Stimulated activated CD4-positive, alpha-beta T cell treated with anti-CD3 and anti-CD28 coated beads, Interleukin-12 subunit alpha, Interleukin-12 subunit beta, amount 100 ng/mL, for 4 hours (primary cell): ENCODE measurements at regions not wholly inside any gene's neighbourhood (a gene's known extent, or its start where the extent isn't known, plus 50 kb on each side); places are given as distances from the start of the nearest gene placed in this dataset.

Experiments
- DNase-seq: peaks from one replicate; pipeline ENCODE4 v3.0.0-alpha.2; 2020

DNA sequence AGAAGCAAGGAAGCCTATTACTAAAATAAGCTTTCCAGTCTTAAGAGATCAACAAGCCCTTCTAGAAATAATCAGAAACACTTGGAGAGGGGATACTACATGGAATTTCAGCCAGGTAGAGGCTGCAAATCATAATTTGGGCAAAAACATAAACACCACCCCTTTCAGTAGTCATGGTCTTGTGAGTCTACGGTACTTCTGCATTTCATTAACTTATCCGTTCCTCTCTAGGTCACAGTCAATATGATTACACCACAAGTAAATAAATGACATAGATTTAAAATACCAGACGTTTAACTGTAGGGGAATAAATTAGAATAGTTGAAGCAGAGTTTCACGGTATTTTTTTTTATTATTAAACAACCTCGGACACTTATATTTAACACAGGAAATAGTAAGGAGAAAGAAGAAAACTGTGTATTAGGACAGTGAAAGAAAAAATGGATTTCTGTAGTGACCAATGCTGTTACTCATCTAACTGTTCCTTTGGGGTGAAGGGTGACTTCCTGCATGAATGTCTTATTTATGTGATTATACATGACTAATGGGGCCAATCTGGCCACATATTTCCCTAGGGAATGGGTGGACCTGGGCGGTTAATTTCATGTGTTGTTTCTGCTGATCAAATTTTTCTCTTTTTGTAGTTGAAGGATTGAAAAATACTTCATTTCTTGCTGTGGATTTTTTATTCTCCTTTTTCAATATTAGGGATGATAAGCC is 456.6 kb upstream of the UBE2E3 start:
- no peak for DNase-seq

DNA sequence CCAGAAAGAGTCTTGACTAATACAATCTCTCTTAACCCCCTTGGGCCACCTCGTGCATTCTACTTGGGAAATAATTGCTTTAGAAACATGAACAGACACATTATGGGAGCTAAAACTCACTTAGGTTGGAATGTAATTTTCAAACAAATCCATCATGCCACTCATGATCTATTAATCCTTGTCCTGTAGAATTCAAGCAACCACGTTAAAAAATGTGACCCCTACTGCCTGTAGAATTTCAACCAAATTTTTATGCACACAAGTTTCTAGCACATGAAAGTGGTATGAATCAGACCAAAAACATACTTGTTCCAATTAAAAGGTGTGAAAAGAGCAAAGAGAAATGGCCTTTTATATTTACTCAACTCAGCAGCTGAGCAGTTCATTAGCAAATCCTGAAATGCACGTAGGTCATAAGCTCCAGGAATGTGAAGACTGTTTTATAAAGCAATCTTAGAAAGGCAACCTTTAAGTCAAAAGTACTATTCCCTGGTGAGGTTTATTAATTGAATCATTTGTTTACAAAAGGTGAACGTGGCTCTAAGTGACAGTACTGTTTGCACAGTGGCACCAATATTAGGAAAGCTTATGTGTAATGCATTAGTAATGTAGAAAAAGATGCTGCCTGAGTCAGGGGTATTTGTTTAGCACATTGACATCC is 459.4 kb upstream of the UBE2E3 start:
- DNase-seq: no peak

DNA sequence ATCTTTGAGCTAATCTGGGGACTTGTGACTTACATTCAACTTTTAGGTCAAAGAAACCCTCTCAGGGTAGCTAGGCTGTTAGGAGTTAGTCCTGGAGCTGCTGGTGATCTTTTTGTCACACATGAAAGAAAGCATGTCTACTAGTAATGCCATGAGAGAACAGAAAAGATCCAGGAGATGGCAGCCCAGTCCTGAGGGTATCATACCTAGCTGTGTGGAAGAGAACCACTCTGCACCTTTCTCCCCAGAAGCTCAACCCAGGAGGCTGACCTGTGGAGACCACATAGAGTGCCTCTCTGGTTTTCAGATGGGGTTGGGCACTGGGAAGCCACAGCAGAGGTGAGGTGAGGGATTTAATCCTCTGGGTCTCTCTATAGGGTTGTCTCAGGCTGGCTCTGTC is 460.2 kb upstream of the UBE2E3 start:
- no peak for DNase-seq

DNA sequence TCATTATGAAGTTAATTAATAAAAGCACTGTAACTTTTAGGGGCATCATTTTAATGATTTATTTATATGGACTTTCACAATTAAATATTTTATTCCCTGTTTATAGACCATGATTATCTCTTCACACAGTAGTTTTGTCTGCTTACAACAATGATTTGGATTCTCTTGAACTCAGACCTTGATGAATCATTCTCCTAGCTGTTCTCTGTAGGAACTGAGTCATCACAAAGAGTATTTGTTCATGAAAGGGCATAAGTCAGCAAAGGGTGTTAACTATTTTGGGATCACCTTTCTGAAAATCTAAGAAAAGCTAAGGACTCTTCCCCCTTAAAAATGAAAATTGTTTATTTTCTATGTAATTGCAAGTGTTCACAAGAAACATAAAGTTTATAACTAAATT is 461.1 kb upstream of the UBE2E3 start:
- DNase-seq: no peak

DNA sequence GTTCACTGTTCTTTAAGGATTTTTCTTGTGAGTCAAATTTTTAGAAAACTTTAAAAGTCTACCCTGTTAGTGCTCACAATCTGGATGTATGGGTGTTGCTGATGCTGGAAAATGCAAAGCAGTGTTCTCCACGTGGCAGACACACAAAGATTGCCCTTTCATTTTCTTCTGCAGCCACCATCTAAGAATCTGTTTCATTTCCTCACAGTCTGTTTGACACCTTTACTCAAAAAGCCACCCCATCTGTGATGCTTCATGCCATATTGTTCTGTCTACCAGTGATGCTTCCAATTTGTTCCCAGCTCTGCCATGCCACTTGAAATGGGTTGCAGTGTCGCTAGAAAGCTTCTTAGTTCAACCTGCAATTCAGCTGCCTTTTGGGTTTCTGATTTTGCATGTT is 464.2 kb upstream of the UBE2E3 start:
- DNase-seq: no peak

DNA sequence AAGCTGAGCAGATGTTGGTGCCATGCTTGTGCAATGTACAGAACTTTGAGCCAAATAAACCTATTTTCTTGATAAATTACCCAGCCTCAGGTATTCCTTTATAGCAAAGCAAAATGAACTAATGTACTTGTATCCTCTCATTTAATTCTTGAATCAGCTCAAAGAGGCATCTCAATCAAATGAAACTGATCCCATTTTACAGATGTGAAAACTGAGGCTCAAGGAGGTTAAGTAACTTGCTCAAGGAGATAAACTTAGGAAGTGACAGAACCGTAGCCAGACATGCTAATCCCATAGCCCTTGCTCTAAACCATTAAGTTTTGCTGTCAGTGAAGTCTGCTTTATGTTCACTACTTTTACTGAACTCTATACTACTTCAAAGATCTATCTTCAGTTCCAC is 467.0 kb upstream of the UBE2E3 start:
- no peak for DNase-seq

DNA sequence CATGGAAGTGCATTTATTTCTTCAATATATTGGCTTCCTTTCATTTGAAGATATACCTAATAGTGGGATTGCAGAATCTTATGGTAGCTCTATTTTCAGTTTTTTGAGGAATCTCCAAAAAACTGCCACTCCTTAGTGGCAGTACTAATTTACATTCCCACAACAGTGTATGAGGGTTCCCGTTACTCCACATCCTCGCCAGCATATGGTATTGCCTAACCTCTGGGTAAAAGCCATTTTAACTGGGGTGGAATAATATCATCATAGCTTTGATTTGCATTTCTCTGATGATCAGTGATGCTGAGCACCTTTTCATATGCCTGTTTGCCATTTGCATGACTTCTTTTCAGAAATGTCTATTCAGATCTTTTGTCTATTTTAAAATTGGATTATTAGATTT is 471.9 kb upstream of the UBE2E3 start:
- no peak for DNase-seq

DNA sequence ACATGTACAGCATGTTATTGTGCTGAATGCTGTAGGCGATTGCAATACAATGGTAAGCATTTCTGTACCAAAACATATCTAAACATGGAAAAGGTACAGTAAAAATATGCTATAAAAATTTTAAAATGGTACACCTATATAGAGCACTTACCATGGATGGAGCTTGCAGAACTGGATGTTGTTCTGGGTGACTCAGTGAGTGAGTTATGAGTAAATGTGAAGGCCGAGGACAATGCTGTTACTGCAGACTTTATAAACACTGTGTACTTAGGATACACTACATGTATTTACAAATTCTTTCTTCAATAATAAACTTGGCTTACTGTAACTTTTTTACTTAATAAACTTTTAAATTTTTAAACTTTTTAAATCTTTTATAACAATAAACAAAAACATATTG is 473.4 kb upstream of the UBE2E3 start:
- no peak for DNase-seq

DNA sequence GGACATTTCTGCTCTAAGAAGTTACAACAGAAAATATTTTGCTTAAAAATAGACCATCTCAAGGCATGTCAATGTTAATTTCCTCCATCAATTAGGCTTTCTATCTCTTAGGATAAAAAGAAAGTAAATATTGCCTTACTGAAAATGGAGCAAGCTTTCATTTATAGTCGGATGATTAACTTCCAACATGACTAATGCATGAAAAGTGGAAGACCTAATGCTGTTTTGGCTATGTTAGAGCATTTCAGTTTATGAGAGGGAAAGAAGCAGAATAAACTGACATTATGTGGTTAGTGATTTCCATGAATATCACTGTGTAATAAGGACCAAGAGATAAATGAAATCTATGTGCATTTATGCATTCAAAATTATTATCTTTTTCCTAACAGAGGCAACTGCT is 475.2 kb upstream of the UBE2E3 start:
- no peak for DNase-seq

DNA sequence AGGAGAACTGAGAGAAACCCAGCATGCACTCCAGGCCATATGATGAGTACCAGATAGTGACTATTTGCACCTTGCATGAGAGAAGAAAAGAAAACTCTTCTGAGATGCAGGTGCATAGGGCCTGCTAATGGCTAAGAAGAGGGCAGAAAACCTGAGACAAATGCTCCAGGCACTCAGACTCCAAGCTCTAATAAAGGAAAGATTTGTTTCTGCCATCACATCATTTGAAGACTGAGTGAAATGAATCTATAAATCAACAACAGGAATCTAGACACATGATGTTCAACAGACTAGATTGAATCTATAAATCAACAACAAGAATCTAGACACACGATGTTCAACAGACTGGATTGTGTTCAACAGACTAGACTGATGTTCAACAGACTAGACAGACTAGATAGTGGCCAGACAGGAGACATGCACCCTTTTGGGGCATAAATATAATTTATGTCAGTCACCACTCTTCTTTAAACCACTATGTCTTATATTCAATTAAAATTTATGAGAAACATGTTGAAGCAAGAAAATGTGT is 482.7 kb upstream of the UBE2E3 start:
- no peak for DNase-seq

DNA sequence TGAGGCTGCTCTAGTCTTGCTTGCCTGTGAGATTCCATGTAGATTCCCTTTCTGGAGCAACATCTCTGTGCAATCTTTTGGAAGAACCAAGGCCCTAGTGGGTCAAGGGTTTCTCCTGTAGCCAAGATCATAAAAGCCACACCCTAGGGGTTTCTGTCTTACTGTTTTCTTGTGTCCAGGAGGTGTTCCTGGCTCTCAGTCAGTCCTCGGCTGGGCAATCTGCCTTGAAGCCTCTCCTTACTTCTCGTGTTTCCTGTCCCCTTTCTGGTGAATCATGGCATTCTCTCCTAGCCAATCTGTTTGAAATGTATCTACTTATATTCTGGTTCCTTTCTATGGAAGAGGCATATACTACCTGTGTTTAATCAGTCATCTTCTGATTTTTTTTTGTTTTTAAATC is 484.8 kb upstream of the UBE2E3 start:
- no peak for DNase-seq

DNA sequence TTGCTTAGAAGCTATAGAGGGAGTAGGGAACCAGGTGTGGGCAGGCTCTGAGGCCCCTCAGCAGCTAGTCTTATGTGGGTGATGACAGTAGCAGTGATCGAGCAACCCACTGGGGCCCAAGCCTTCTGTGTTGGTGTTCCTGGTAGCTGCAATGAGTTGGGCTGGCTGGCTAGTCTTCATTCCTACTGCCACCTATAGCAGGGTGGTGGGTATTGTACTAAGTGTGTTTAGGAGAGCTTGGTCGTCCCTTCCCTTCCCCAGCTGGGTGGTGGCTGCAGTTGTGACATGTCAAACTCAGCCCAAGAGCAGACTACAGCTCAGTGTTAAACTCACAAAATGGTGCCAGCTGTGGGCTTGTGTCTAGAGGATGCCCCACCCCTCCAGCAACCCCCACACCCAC is 486.1 kb upstream of the UBE2E3 start:
- DNase-seq: no peak

DNA sequence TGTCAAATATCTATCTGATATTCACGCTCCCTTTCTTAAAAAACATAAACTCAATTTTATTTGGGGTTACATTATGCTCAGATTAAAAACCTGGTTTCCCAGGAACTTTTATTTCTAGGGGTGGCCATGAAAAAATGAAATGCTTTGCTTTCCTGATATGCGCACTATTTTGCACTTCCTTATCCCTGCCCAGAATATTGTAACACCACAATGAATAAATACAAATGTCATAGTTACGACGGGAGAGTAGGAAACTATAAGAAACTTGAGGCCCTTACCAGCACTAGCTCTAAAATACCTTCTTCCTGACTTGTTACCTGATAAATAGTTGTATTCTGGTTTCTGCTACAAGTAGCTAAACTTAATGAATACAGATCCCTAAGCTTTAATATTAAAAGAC is 475.6 kb upstream of the CWC22 start:
- DNase-seq: no peak

DNA sequence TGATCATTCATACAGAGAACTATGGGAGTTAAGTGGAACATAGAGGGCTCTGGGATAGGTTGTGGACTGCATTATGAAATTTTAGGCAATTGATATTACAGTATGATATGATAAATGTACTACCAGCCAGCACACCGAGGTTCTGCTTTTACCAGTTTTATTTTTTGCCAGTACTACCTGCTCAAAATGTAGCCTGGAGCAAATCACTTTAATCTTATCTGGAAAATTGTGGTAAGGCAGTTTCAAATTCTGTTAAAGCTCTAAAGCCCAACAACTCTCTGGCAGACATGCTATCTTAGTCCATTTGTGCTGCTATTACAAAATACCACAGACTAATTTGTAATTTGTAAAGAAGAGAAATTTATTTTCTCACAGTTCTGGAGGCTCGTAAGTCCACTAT is 474.9 kb upstream of the CWC22 start:
- DNase-seq: no peak

DNA sequence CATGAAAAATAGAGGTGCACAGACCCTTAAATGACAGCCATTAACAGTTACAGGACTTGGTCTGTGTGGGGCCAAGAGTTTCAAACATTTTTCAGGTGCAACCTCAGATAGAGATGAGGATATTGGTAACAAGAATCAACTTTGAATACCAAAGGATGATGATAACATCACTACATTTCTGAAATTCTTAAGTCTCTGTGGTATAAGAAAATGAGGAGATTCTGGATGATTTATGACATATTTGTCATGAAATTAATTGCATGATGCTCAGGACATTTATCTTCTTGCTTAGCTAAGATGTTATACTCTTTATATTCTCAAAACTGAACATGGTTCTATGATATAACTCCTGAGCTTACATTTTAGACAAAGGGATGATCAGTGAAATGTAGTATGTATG is 471.8 kb upstream of the CWC22 start:
- no peak for DNase-seq

DNA sequence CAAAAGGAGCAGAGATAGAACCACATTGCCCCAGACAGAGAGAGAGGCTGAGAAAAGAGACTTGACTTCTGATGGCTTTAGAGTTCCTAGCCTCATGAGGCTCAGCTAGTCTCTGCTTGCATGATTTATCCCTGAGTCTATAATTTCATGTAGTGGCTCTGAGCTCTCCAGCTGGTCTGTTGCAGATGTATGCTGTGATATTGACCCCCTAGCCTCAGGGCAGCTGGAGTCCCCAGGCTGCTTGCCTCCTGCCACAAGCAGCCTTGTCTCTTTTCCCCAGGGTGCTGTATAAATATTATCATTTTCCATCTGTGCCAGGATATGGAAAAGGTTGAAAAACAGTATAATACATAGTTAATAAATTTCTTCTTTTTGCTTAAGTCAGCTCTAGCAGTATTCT is 467.6 kb upstream of the CWC22 start:
- no peak for DNase-seq

DNA sequence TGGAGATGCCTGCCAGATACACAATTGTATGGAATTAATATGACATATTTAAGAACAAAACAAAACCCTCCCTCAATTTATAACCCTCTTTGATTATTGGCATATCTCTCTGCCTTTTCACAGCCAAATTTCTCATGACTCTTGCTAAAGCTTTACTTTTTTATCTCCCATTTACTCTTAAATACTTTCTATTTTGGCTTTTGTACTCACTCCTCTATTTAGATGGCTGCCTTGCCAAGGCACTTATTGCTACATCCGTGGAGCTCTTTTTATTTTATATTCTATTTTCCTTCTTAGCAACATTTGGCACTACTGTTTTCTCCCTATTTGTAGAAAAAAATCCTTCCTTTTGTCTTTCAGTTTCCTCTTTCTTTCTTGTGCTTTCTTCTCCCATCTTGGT is 466.4 kb upstream of the CWC22 start:
- DNase-seq: no peak

DNA sequence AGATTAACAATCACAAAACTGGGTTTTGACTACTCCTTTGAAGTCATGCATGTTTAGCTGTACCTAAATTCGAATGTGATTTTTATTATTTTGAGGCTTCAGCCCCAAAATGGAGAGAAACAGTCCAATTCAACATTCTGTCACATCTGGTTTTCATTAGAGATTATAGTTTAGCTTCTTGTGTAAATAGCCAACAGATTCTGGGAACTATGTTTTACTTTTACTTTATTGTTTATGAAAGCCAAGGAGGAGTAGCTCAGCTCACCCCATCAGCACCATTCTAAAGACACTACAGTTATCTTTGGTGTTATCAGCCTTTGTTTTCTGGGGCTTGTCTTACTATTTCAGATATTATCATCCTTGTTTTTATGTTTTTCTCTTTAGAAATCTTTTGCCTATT is 465.0 kb upstream of the CWC22 start:
- DNase-seq: no peak

DNA sequence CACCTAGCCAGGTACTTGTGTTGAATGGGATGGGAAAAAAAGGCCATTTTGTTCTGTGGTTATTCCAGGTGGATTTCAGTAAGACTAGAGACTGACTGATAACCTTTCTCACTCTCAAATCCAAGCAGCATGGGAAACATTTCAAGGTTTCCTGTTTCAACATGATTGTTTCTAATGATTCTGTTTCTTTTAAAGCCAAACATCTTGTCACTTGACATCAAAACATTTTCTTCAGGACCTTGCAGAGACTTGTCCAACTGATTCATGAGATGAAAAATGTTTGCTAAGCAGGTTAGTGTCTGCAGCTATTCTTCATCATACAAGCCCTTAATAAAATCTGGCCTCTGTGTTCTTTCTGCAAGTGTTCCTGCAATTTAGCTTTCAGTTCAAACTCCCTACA is 456.5 kb upstream of the CWC22 start:
- no peak for DNase-seq

DNA sequence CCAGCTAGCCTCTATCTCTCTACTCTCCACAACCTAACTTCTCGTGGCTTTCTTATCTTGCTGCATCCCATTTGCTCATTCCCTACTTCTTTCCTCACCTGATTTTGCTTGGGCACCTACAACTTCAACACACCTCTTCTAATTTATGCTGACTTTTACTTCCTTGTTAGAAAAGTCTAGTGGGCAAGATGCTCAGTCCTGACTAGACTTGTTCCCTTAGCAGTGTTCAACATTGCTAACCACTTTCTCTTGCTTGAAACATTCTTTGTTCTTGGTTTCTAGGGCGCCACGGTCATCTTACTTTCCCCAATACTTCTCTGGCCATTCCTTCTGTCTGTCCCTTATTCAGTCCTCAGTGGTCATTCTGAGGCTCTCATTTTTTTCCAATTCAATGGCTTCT is 454.7 kb upstream of the CWC22 start:
- DNase-seq: no peak

DNA sequence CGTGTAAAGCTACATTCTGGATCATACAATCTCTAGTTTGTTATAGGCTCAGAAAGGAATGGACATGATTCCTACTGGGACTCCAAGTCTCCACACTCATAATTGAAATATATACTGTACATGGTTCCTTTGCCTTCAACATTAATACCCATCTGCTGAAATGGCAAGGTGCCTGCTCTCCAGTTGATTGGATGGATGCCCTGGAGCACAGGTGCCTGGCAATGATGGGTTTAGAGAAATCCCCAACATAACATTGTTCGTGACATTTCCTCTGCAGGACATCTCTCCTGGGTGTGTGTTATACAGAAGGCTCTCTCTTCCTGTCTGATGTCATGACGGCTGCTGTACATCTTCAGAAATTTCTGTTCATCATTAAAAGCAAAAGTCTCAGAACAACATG is 449.7 kb upstream of the CWC22 start:
- no peak for DNase-seq

DNA sequence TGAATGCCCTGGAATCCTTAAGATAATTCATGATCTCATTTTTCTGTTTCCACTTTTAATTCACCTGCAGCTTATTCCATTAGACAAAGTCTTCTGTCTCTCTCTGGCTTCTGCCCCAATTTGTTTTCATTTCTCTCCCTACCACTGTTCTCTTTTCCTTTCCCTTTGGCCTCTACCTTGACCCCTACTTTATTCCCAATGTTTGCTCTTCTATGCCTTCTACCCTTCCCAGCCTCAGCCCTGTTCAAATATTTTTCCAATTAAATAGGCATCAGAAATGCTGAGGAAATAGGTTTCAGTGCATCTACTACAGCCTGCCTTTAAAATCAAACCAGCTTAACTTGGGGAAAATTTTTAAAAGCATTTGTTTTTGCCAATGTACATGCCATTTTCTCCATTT is 443.7 kb upstream of the CWC22 start:
- DNase-seq: no peak

DNA sequence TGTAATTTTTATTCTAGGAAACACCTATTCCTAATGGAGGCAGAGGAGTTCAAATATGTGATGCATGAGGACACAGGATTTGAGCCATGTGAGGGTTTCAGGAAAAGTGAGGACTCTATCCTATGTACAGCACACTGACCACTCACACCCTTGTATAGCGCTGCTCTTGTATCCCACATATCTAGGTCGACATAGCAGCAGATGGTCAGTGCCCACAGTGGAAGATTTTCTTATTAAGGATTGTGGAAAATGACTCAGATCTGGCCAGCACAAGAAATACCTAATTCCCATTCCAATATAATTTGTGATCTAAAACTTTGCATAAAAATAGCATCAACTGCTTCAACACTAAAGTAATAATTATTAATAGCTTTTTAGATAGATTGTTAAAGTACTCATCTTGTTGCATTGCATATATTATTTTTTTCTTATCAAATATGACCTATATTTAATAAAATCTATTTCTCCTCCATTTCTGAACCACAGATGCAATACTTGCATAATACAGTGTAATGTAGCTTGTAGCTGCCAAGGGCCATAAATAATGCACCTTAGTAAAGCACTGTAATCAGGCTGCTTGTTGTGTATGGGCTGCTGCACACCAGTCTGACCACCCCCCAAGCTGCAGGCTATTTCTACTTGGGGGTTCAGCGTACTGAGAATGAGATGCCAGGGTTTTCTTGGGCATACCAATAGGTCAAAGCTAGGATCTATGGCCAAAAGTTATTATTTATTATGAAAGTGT is 442.2 kb upstream of the CWC22 start:
- no peak for DNase-seq

DNA sequence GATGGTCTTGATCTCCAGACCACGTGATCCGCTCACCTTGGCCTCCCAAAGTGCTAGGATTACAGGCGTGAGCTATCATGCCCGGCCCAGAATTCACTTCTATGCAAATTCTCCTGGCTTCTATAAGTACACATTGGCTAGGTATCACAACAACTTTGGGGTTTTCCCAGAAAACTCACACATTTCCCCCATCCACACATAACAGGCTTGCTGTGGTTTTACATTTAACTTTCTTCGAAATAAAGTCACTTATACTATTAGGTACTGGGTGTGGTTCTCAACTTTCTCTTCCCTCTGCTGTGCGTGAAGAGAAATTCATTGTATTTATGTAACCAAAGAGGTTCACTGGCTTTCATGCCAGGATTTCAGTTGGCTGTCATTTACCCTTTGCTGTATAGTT is 439.4 kb upstream of the CWC22 start:
- no peak for DNase-seq
